GM12878 (cell line): ENCODE measurements at regions not wholly inside any gene's neighbourhood (a gene's known extent, or its start where the extent isn't known, plus 50 kb on each side); places are given as distances from the start of the nearest gene placed in this dataset.

ENCODE experiments used
- ATAC-seq: fragments of 200-7000 bp; cut with Tn5 transposase; 3 replicates; pipeline ENCODE4 v1.9.1; 2020; ENCODE audit warnings: mild to moderate bottlenecking, moderate library complexity
- BruUV-seq: library from RNA; stranded (reverse); fragments of 400-500 nt; replicated peaks from 2 replicates; lab custom pipeline; 2021; lab: Mats Ljungman, UMichigan
- CTCF ChIA-PET: fragments of 300-600 bp; sonication (Branson Sonifier 250); formaldehyde crosslinking; extraction: SDS; loops from one replicate; lab custom pipeline; 2021; ENCODE audit warnings: inconsistent platforms; lab: Yijun Ruan, JAX
- POLR2A ChIA-PET: fragments of 350-600 bp; formaldehyde crosslinking; extraction: SDS; loops from one replicate; lab custom pipeline; 2021; ENCODE audit warnings: inconsistent platforms; lab: Charles Lee
- RAD21 ChIA-PET: fragments of 300-600 bp; sonication (Branson Sonifier 250); formaldehyde crosslinking; loops from one replicate; lab custom pipeline; 2023; ENCODE audit warnings: antibody characterized with exemption; ENCODE audit not compliant: unreplicated experiment; lab: Charles Lee
- SMC1A ChIA-PET: fragments of 300-600 bp; sonication (Branson Sonifier 250); formaldehyde crosslinking; loops from one replicate; lab custom pipeline; 2023; ENCODE audit not compliant: unreplicated experiment, uncharacterized antibody; lab: Charles Lee
- DNase-seq: peaks from one replicate; pipeline ENCODE4 v3.0.0-alpha.2; 2011; ENCODE audit warnings: low read depth, low spot score
- FAIRE-seq: peaks from 3 replicates; lab custom pipeline; 2011; peaks lifted over from hg19 to GRCh38; lab: Jason Lieb, UNC
- H2AFZ ChIP-seq: 2 replicates; pipeline ENCODE4 v1.6.0; 2011; ENCODE audit warnings: low read depth, low read length, control low read depth; ENCODE audit not compliant: control insufficient read depth
- H3K27ac ChIP-seq: 2 replicates; pipeline ENCODE4 v1.5.1; 2011; ENCODE audit warnings: control low read depth; ENCODE audit not compliant: control insufficient read depth, insufficient read depth
- H3K27me3 ChIP-seq, 2 experiments: replicated peaks in 1 of 2; 2 replicates each; pipeline versions ENCODE4 v1.6.0 to v1.6.1; 2011; ENCODE audit warnings: low read length in 1 of 2; ENCODE audit not compliant: control insufficient read depth in 2 of 2, insufficient read depth in 2 of 2
- H3K36me3 ChIP-seq, 2 experiments: 2 replicates each; pipeline ENCODE4 v1.5.1; 2011; ENCODE audit warnings: low read length in 1 of 2; ENCODE audit not compliant: control insufficient read depth in 2 of 2, insufficient read depth in 2 of 2
- H3K4me1 ChIP-seq: 2 replicates; pipeline ENCODE4 v1.6.1; 2011; ENCODE audit warnings: mild to moderate bottlenecking, low read length, moderate library complexity, mixed read lengths; ENCODE audit not compliant: control insufficient read depth, insufficient read depth
- H3K4me2 ChIP-seq: 2 replicates; pipeline ENCODE4 v1.6.0; 2011; ENCODE audit warnings: control low read depth; ENCODE audit not compliant: control insufficient read depth, insufficient read depth
- H3K4me3 ChIP-seq: fragments of 200-600 bp; sonication (generic); 2 replicates; pipeline ENCODE4 v1.5.1; 2016
- H3K79me2 ChIP-seq: 2 replicates; pipeline ENCODE4 v1.6.0; 2011; ENCODE audit warnings: low read length; ENCODE audit not compliant: control insufficient read depth, insufficient read depth
- H3K9ac ChIP-seq: 2 replicates; pipeline ENCODE4 v1.8.0; 2011; ENCODE audit warnings: low read length, control low read depth, mixed read lengths; ENCODE audit not compliant: control insufficient read depth, insufficient read depth
- H3K9me3 ChIP-seq: replicated peaks from 3 replicates; pipeline ENCODE4 v1.5.1; 2011; ENCODE audit warnings: mild to moderate bottlenecking, low read length; ENCODE audit not compliant: control insufficient read depth, insufficient read depth
- H4K20me1 ChIP-seq: 2 replicates; pipeline ENCODE4 v1.6.0; 2011; ENCODE audit not compliant: control insufficient read depth, insufficient read depth
- DPF2 ChIP-seq: fragments of 450-650 bp; IDR thresholded peaks from 2 replicates; pipeline ENCODE4 v1.6.1; 2017; ENCODE audit warnings: mild to moderate bottlenecking
- ETV6 ChIP-seq, 2 experiments: fragments of 450-650 bp in 1 of 2; IDR thresholded peaks in 1 of 2; conservative IDR thresholded peaks in 1 of 2; 2 replicates each; pipeline ENCODE4 v1.6.1; 2014; ENCODE audit warnings: antibody characterized with exemption in 1 of 2, borderline replicate concordance in 1 of 2, low read depth in 1 of 2, mild to moderate bottlenecking in 1 of 2, moderate library complexity in 1 of 2
- KAT2A ChIP-seq: conservative IDR thresholded peaks from 2 replicates; pipeline ENCODE4 v1.6.1; 2011; ENCODE audit warnings: low read depth, low read length; ENCODE audit not compliant: control insufficient read depth
- KLF5 ChIP-seq: fragments of 450-650 bp; IDR thresholded peaks from 2 replicates; pipeline ENCODE4 v1.6.1; 2014; ENCODE audit warnings: mild to moderate bottlenecking; ENCODE audit not compliant: partially characterized antibody
- MEF2B ChIP-seq: fragments of 450-650 bp; IDR thresholded peaks from 2 replicates; pipeline ENCODE4 v1.6.1; 2018; ENCODE audit warnings: mild to moderate bottlenecking, moderate library complexity; ENCODE audit not compliant: partially characterized antibody, poor library complexity, severe bottlenecking
- NBN ChIP-seq: fragments of 450-650 bp; IDR thresholded peaks from 2 replicates; pipeline ENCODE4 v1.6.1; 2016
- NR2C2 ChIP-seq: IDR thresholded peaks from 2 replicates; pipeline ENCODE4 v1.6.1; 2011; ENCODE audit warnings: borderline replicate concordance, low read depth; ENCODE audit not compliant: control insufficient read depth, insufficient read length
- RB1 ChIP-seq: fragments of 450-650 bp; formaldehyde crosslinking; IDR thresholded peaks from 2 replicates; pipeline ENCODE4 v1.6.1; 2017; ENCODE audit warnings: mild to moderate bottlenecking, borderline replicate concordance
- RFX5 ChIP-seq: IDR thresholded peaks from 2 replicates; pipeline ENCODE4 v1.6.1; 2011; ENCODE audit warnings: low read depth, low read length, improper control_type of control experiment
- SIX5 ChIP-seq: IDR thresholded peaks from 2 replicates; pipeline ENCODE4 v1.6.1; 2011; ENCODE audit warnings: mild to moderate bottlenecking, low read depth, low read length, moderate library complexity; ENCODE audit not compliant: severe bottlenecking
- SMARCA5 ChIP-seq: fragments of 450-650 bp; IDR thresholded peaks from 2 replicates; pipeline ENCODE4 v1.6.1; 2017; ENCODE audit warnings: mild to moderate bottlenecking
- SMC3 ChIP-seq: IDR thresholded peaks from 2 replicates; pipeline ENCODE4 v1.6.1; 2011; ENCODE audit warnings: low read length, improper control_type of control experiment, borderline replicate concordance
- SP1 ChIP-seq: IDR thresholded peaks from one replicate; pipeline ENCODE4 v1.6.1; 2011; ENCODE audit warnings: low read depth, low read length
- ZNF207 ChIP-seq: fragments of 450-650 bp; IDR thresholded peaks from 2 replicates; pipeline ENCODE4 v1.6.1; 2014; ENCODE audit warnings: antibody characterized with exemption, mild to moderate bottlenecking, borderline replicate concordance
- ZNF622 ChIP-seq: fragments of 450-650 bp; IDR thresholded peaks from 2 replicates; pipeline ENCODE4 v1.6.1; 2017; ENCODE audit warnings: mild to moderate bottlenecking, inconsistent platforms
- WGBS: methylation state at CpG from one replicate; pipeline ENCODE4 v1.1.6; 2016; ENCODE audit warnings: low lambda C conversion rate; ENCODE audit not compliant: insufficient replicate concordance, insufficient coverage; ENCODE audit errors: missing lambda C conversion rate; 5-methylcytosine and 5-hydroxymethylcytosine counted together
- in situ Hi-C: fragments of 300-500 bp; cut with MboI; formaldehyde crosslinking; loops from 9 replicates; pipeline ENCODE4 v1.14.3; 2018; ENCODE audit warnings: mixed read lengths
- intact Hi-C: fragments of 100-400 bp; cut with micrococcal nuclease; formaldehyde crosslinking; loops from one replicate; pipeline ENCODE4 v1.14.2; 2022; ENCODE audit not compliant: unreplicated experiment
- TF ChIP-seq, protein P1 (sequence below): fragments of 450-650 bp; formaldehyde crosslinking; IDR thresholded peaks from 2 replicates; pipeline ENCODE4 v1.4.0; 2020; ENCODE audit warnings: mild to moderate bottlenecking, moderate library complexity
- TF ChIP-seq, protein P2 (sequence below): fragments of 150-350 bp; IDR thresholded peaks from 2 replicates; pipeline ENCODE4 v1.6.1; 2016; ENCODE audit warnings: low read depth, low read length

DNA sequence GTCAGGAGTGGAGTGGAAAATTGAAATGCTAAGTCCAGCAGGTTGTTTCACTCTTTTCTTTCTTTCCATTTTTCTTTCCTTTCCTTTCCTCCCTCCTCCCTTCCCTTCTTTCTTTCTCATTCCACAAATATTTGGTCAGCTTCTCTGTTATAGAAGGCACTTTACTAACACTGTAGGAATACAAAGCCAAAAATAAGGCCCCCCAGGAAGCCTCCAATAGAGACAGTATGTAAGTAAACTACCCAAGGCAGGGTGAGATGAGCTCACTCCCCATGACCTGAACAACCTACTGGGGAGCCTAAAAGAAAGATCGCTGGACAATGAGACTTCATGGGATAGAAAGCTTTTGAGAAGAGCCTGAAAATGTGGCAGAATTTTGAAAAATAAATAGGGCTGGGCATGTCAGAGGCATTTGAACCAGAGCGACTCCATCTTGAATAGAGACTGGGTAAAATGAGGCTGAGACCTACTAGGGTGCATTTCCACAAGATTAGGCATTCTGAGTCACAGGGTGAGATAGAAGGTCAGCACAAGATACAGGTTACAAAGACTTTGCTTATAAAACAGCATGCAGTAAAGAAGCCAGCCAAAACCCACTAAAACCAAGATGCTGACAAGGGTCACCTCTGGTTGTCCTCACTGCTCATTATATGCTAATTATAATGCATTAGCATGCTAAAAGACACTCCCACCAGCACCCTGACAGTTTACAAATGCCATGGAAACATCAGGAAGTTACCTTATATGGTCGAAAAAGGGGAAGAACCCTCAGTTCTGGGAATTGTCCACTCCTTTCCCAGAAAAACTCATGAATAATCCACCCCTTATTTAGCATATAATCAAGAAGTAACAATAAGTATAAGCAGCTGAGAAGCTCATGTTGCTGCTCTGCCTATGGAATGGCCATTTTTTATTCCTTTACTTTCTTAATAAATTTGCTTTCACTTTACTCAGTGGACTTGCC is 158.9 kb upstream of the EGFLAM start:
- WGBS: 43% methylated on average over 3 of the region's 3 CpGs
- CTCF ChIA-PET: no interaction called here
- no peak for ATAC-seq
- Histone ChIP-seq H3K79me2 (no peaks in the 10 kb centered on the region), H3K36me3 (no peaks in the 10 kb centered on the region), H3K9me3 (no peaks in the 10 kb centered on the region), H3K4me3 (no peak overlapping the region), H3K4me1 (no peaks in the 10 kb centered on the region), H4K20me1 (no peaks in the 10 kb centered on the region), H3K9ac (no peak overlapping the region), H3K4me2 (no peak overlapping the region), H3K27ac (no peak overlapping the region), H2AFZ (no peak overlapping the region), H3K27me3 (no peaks in the 10 kb centered on the region; a peak in 1 of 4 replicates)
- FAIRE-seq: no peak
- BruUV-seq: no TSS peak
- POLR2A ChIA-PET: no interaction called here
- SMC1A ChIA-PET: interaction anchor here (1.3 kb wide), 1 partner anchor 9 kb away, joined by 5 read pairs; no protein-coding TSS in a partner anchor
- in situ Hi-C loops (no loop called here), intact Hi-C loops (no loop called here)
- RAD21 ChIA-PET: no interaction called here
- DNase-seq: no peak
- no peak for TF ChIP-seq KAT2A
- TF ChIP-seq RB1: no peak
- no peak for TF ChIP-seq DPF2
- TF ChIP-seq SIX5: no peak
- TF ChIP-seq, protein P1, sequence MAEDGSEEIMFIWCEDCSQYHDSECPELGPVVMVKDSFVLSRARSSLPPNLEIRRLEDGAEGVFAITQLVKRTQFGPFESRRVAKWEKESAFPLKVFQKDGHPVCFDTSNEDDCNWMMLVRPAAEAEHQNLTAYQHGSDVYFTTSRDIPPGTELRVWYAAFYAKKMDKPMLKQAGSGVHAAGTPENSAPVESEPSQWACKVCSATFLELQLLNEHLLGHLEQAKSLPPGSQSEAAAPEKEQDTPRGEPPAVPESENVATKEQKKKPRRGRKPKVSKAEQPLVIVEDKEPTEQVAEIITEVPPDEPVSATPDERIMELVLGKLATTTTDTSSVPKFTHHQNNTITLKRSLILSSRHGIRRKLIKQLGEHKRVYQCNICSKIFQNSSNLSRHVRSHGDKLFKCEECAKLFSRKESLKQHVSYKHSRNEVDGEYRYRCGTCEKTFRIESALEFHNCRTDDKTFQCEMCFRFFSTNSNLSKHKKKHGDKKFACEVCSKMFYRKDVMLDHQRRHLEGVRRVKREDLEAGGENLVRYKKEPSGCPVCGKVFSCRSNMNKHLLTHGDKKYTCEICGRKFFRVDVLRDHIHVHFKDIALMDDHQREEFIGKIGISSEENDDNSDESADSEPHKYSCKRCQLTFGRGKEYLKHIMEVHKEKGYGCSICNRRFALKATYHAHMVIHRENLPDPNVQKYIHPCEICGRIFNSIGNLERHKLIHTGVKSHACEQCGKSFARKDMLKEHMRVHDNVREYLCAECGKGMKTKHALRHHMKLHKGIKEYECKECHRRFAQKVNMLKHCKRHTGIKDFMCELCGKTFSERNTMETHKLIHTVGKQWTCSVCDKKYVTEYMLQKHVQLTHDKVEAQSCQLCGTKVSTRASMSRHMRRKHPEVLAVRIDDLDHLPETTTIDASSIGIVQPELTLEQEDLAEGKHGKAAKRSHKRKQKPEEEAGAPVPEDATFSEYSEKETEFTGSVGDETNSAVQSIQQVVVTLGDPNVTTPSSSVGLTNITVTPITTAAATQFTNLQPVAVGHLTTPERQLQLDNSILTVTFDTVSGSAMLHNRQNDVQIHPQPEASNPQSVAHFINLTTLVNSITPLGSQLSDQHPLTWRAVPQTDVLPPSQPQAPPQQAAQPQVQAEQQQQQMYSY (CRISPR knock-in tag): no peak
- TF ChIP-seq KLF5: no peak
- TF ChIP-seq SP1: no peak
- no peak for TF ChIP-seq SMARCA5
- TF ChIP-seq ETV6 (conservative IDR thresholded peaks at IDR 0.05 in 1 of 2, IDR thresholded peaks at IDR 0.05 in 1 of 2; ENCODE audit: borderline replicate concordance in 1 of 2, low read depth in 1 of 2): no peak
- TF ChIP-seq NR2C2: no peak
- no peak for TF ChIP-seq ZNF207
- no peak for TF ChIP-seq RFX5
- TF ChIP-seq, protein P2, sequence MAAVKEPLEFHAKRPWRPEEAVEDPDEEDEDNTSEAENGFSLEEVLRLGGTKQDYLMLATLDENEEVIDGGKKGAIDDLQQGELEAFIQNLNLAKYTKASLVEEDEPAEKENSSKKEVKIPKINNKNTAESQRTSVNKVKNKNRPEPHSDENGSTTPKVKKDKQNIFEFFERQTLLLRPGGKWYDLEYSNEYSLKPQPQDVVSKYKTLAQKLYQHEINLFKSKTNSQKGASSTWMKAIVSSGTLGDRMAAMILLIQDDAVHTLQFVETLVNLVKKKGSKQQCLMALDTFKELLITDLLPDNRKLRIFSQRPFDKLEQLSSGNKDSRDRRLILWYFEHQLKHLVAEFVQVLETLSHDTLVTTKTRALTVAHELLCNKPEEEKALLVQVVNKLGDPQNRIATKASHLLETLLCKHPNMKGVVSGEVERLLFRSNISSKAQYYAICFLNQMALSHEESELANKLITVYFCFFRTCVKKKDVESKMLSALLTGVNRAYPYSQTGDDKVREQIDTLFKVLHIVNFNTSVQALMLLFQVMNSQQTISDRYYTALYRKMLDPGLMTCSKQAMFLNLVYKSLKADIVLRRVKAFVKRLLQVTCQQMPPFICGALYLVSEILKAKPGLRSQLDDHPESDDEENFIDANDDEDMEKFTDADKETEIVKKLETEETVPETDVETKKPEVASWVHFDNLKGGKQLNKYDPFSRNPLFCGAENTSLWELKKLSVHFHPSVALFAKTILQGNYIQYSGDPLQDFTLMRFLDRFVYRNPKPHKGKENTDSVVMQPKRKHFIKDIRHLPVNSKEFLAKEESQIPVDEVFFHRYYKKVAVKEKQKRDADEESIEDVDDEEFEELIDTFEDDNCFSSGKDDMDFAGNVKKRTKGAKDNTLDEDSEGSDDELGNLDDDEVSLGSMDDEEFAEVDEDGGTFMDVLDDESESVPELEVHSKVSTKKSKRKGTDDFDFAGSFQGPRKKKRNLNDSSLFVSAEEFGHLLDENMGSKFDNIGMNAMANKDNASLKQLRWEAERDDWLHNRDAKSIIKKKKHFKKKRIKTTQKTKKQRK: no peak
- no peak for TF ChIP-seq MEF2B
- no peak for TF ChIP-seq ZNF622
- TF ChIP-seq NBN: no peak
- no peak for TF ChIP-seq SMC3
